SK-N-SH (cell line): ENCODE measurements at regions not wholly inside any gene's neighbourhood (a gene's known extent, or its start where the extent isn't known, plus 50 kb on each side); places are given as distances from the start of the nearest gene placed in this dataset.

ENCODE experiments used
- CTCF ChIA-PET: fragments of 300-600, 350-600 bp; formaldehyde crosslinking; extraction: SDS; loops from one replicate; lab custom pipeline; 2021; lab: Yijun Ruan, JAX
- POLR2A ChIA-PET: fragments of 350-600 bp; sonication (Branson Sonifier 250); formaldehyde crosslinking; extraction: SDS; loops from one replicate; lab custom pipeline; 2020; ENCODE audit warnings: antibody characterized with exemption, inconsistent platforms; lab: Yijun Ruan, JAX
- DNase-seq: peaks from one replicate; pipeline ENCODE4 v3.0.0; 2012
- H2AFZ ChIP-seq: fragments of 200-600 bp; sonication (generic); 2 replicates; pipeline ENCODE4 v1.8.1; 2016; ENCODE audit warnings: antibody characterized with exemption, mild to moderate bottlenecking, low read depth
- H3F3A ChIP-seq: fragments of 200-600 bp; sonication (generic); replicated peaks from 2 replicates; pipeline ENCODE3; 2016; ENCODE audit warnings: antibody characterized with exemption, mild to moderate bottlenecking; ENCODE audit not compliant: insufficient read depth
- H3K27ac ChIP-seq, 2 experiments: fragments of 200-500 bp in 1 of 2; fragments of 200-600 bp in 1 of 2; sonication (Bioruptor generic) in 1 of 2; sonication (generic), shearing (Covaris generic) in 1 of 2; 2 replicates each; pipeline versions ENCODE4 v1.5.1 to v1.6.1; 2014 to 2016; ENCODE audit warnings: low read depth in 2 of 2, inconsistent platforms in 1 of 2, low read length in 1 of 2, mild to moderate bottlenecking in 1 of 2, mixed read lengths in 1 of 2
- H3K27me3 ChIP-seq: fragments of 200-600 bp; sonication (generic), shearing (Covaris generic); 2 replicates; pipeline ENCODE4 v1.6.1; 2016; ENCODE audit warnings: mixed run types; ENCODE audit not compliant: insufficient read depth
- H3K36me3 ChIP-seq, 2 experiments: fragments of 200-500 bp in 1 of 2; fragments of 200-600 bp in 1 of 2; sonication (Bioruptor generic) in 1 of 2; sonication (generic) in 1 of 2; replicated peaks in 1 of 2; 2 replicates each; pipeline versions ENCODE3 to v1.5.1; 2014 to 2016; ENCODE audit warnings: low read length in 1 of 2, mild to moderate bottlenecking in 1 of 2; ENCODE audit not compliant: insufficient read depth in 2 of 2, control insufficient read depth in 1 of 2
- H3K4me1 ChIP-seq, 2 experiments: fragments of 200-500 bp in 1 of 2; fragments of 200-600 bp in 1 of 2; sonication (Bioruptor generic) in 1 of 2; sonication (generic), shearing (Covaris generic) in 1 of 2; 2 replicates each; pipeline versions ENCODE4 v1.5.1 to v1.6.1; 2014 to 2016; ENCODE audit warnings: low read depth in 1 of 2, low read length in 1 of 2, mixed run types in 1 of 2; ENCODE audit not compliant: insufficient read depth in 2 of 2, control insufficient read depth in 1 of 2
- H3K4me2 ChIP-seq: fragments of 200-600 bp; sonication (generic), shearing (Covaris generic); 2 replicates; pipeline ENCODE4 v1.6.1; 2017; ENCODE audit warnings: mixed run types
- H3K4me3 ChIP-seq, 2 experiments: fragments of 200-500 bp in 1 of 2; fragments of 200-600 bp in 1 of 2; sonication (Bioruptor generic) in 1 of 2; sonication (generic), shearing (Covaris generic) in 1 of 2; 2 replicates each; pipeline versions ENCODE4 v1.5.1 to v1.8.1; 2014 to 2016; ENCODE audit warnings: low read depth in 2 of 2, inconsistent platforms in 1 of 2, low read length in 1 of 2, mild to moderate bottlenecking in 1 of 2, mixed read lengths in 1 of 2, moderate library complexity in 1 of 2
- H3K79me2 ChIP-seq: fragments of 200-600 bp; sonication (generic); 2 replicates; pipeline ENCODE4 v1.8.1; 2017; ENCODE audit warnings: mild to moderate bottlenecking; ENCODE audit not compliant: insufficient read depth
- H3K9ac ChIP-seq: fragments of 200-600 bp; sonication (generic); 2 replicates; pipeline ENCODE4 v1.6.1; 2017; ENCODE audit warnings: mixed run types
- H3K9me2 ChIP-seq: fragments of 200-600 bp; sonication (generic); 2 replicates; pipeline ENCODE4 v1.6.1; 2017; ENCODE audit warnings: mixed run types
- H3K9me3 ChIP-seq: fragments of 200-600 bp; sonication (generic); 2 replicates; pipeline ENCODE4 v1.6.1; 2017; ENCODE audit warnings: mixed run types, mild to moderate bottlenecking, moderate library complexity
- H4K20me1 ChIP-seq: fragments of 200-600 bp; sonication (generic); 2 replicates; pipeline ENCODE4 v1.6.1; 2017; ENCODE audit warnings: mild to moderate bottlenecking, mixed run types; ENCODE audit not compliant: insufficient read depth
- CHD2 ChIP-seq: fragments of 150-350 bp; IDR thresholded peaks from 2 replicates; pipeline ENCODE4 v1.6.1; 2018; ENCODE audit warnings: low read length; ENCODE audit not compliant: partially characterized antibody
- CTCF ChIP-seq: fragments of 200-600 bp; sonication (generic); IDR thresholded peaks from 2 replicates; pipeline ENCODE4 v1.6.1; 2017; ENCODE audit warnings: antibody characterized with exemption, mild to moderate bottlenecking, moderate library complexity
- EZH2phosphoT487 ChIP-seq: fragments of 200-600 bp; sonication (generic); IDR thresholded peaks from 2 replicates; pipeline ENCODE4 v1.6.1; 2017; ENCODE audit warnings: low read depth, mixed run types, mild to moderate bottlenecking, antibody characterized with exemption, moderate library complexity, borderline replicate concordance
- FOXJ3 ChIP-seq: sonication (generic); formaldehyde crosslinking; IDR thresholded peaks from 2 replicates; pipeline ENCODE4 v1.5.1; 2020; ENCODE audit warnings: mild to moderate bottlenecking, missing genetic modification reagents
- GATA2 ChIP-seq: sonication (generic); formaldehyde crosslinking; IDR thresholded peaks from 2 replicates; pipeline ENCODE4 v1.5.0; 2020; ENCODE audit warnings: mild to moderate bottlenecking, missing genetic modification reagents
- IRF3 ChIP-seq: fragments of 150-350 bp; IDR thresholded peaks from 2 replicates; pipeline ENCODE4 v1.6.1; 2016; ENCODE audit warnings: mild to moderate bottlenecking, low read depth, low read length
- JUND ChIP-seq: IDR thresholded peaks from 2 replicates; pipeline ENCODE4 v1.4.0; 2012
- MAX ChIP-seq: IDR thresholded peaks from 2 replicates; pipeline ENCODE4 v1.4.0; 2012; ENCODE audit warnings: low read depth
- MXI1 ChIP-seq: IDR thresholded peaks from 2 replicates; pipeline ENCODE4 v1.6.1; 2012; ENCODE audit warnings: mild to moderate bottlenecking, low read depth, low read length, improper control_type of control experiment
- REST ChIP-seq: IDR thresholded peaks from 2 replicates; pipeline ENCODE4 v1.6.1; 2012; ENCODE audit warnings: mild to moderate bottlenecking, low read depth, low read length, moderate library complexity
- RFX5 ChIP-seq: IDR thresholded peaks from 2 replicates; pipeline ENCODE4 v1.6.1; 2012; ENCODE audit warnings: mild to moderate bottlenecking, improper control_type of control experiment, low read length
- SMC3 ChIP-seq: IDR thresholded peaks from 2 replicates; pipeline ENCODE4 v1.6.1; 2012; ENCODE audit warnings: low read depth, low read length, improper control_type of control experiment
- YY1 ChIP-seq: IDR thresholded peaks from 2 replicates; pipeline ENCODE4 v1.4.0; 2012; ENCODE audit warnings: low read depth, mild to moderate bottlenecking
- WGBS: methylation state at CpG from one replicate; pipeline ENCODE4 v1.1.6; 2017; ENCODE audit warnings: low lambda C conversion rate; 5-methylcytosine and 5-hydroxymethylcytosine counted together

- 40% methylated on average over 3 of the region's 3 CpGs for WGBS
- Histone ChIP-seq H3K79me2 (no peaks in the 10 kb centered on the region), H3K4me2 (no peak overlapping the region), H3K4me3 (no peak overlapping the region), H3K27me3 (no peaks in the 10 kb centered on the region), H3K36me3 (no peaks in the 10 kb centered on the region), H3F3A (no peaks in the 10 kb centered on the region), H2AFZ (no peak overlapping the region)
- POLR2A ChIA-PET: no interaction called here
- DNase-seq: no peak
- TF ChIP-seq RFX5 (no peak), MXI1 (no peak), IRF3 (no peak), MAX (no peak), JUND (no peak), CHD2 (no peak), FOXJ3 (CRISPR knock-in tag) (no peak), EZH2phosphoT487 (no peak), YY1 (no peak), REST (no peak), GATA2 (CRISPR knock-in tag) (no peak), CTCF (no peak), SMC3 (no peak)
- TF ChIP-seq, all 33 proteins: peak for 0
- Histone ChIP-seq H3K4me1 (no peaks in the 10 kb centered on the region; a peak in 1 of 4 replicates), H4K20me1 (no peaks in the 10 kb centered on the region), H3K27ac (no peak overlapping the region), H3K9ac (no peak overlapping the region), H3K9me3 (peaks cover 3% of the 10 kb centered on the region; the same call in 1 of the 2 replicates), H3K9me2 (no peaks in the 10 kb centered on the region)
- CTCF ChIA-PET: no interaction called here
Observed at GRCh38 chr5:10023494-10023893, 226.2 kb downstream of the ATPSCKMT start.
